K562 (cell line): ENCODE measurements at regions not wholly inside any gene's neighbourhood (a gene's known extent, or its start where the extent isn't known, plus 50 kb on each side); places are given as distances from the start of the nearest gene placed in this dataset.

Source experiments
- ATAC-seq: fragments of 200-7000 bp; cut with Tn5 transposase; 3 replicates; pipeline ENCODE4 v1.9.1; 2020; ENCODE audit warnings: moderate library complexity
- BruUV-seq: library from RNA; stranded (reverse); fragments of 400-500 nt; replicated peaks from 2 replicates; lab custom pipeline; 2021; lab: Mats Ljungman, UMichigan
- CTCF ChIA-PET: fragments of 300-600 bp; formaldehyde crosslinking; extraction: SDS; loops from one replicate; lab custom pipeline; 2021; ENCODE audit warnings: low intra/inter-chr PET ratio; lab: Yijun Ruan, JAX
- POLR2A ChIA-PET: fragments of 300-600, 350-650 bp; sonication (Branson Sonifier 250); formaldehyde crosslinking; extraction: SDS; loops from one replicate; lab custom pipeline; 2021; ENCODE audit warnings: antibody characterized with exemption, inconsistent platforms; lab: Yijun Ruan, JAX
- DNase-seq, 4 experiments: peaks; one replicate each; pipeline versions ENCODE4 v3.0.0 to v3.0.0-alpha.2; 2011 to 2018; ENCODE audit warnings: low spot score in 3 of 4, mixed read lengths in 3 of 4; ENCODE audit errors: extremely low read depth in 1 of 4
- FAIRE-seq: peaks from 2 replicates; lab custom pipeline; 2011; peaks lifted over from hg19 to GRCh38; lab: Jason Lieb, UNC
- H2AFZ ChIP-seq: 2 replicates; pipeline ENCODE4 v1.6.0; 2011; ENCODE audit warnings: low read depth, low read length, control low read depth, inconsistent platforms
- H3K27ac ChIP-seq: fragments of 200-600 bp; 3 replicates; pipeline ENCODE4 v1.8.0; 2011; ENCODE audit warnings: low read depth, mild to moderate bottlenecking, control low read depth, inconsistent platforms, low read length, moderate library complexity, mixed read lengths; ENCODE audit errors: extremely low read depth
- H3K27me3 ChIP-seq, 2 experiments: fragments of 300-600 bp in 1 of 2; 2 replicates in 1 of 2; 3 replicates in 1 of 2; pipeline versions ENCODE4 v1.6.0 to v1.8.0; 2011; ENCODE audit warnings: inconsistent platforms in 2 of 2, low read length in 2 of 2, mild to moderate bottlenecking in 1 of 2, mixed read lengths in 1 of 2, moderate library complexity in 1 of 2; ENCODE audit not compliant: control insufficient read depth in 2 of 2, insufficient read depth in 2 of 2
- H3K36me3 ChIP-seq: fragments of 300-600 bp; 3 replicates; pipeline ENCODE4 v1.8.0; 2011; ENCODE audit warnings: mild to moderate bottlenecking, low read length, inconsistent platforms; ENCODE audit not compliant: control insufficient read depth, insufficient read depth
- H3K4me1 ChIP-seq, 2 experiments: fragments of 200-600 bp in 1 of 2; replicated peaks in 1 of 2; 2 replicates in 1 of 2; 3 replicates in 1 of 2; pipeline versions ENCODE4 v1.5.1 to v1.8.0; 2011; ENCODE audit warnings: inconsistent platforms in 2 of 2, low read length in 2 of 2, mild to moderate bottlenecking in 1 of 2, mixed read lengths in 1 of 2, moderate library complexity in 1 of 2; ENCODE audit not compliant: control insufficient read depth in 2 of 2, insufficient read depth in 2 of 2
- H3K4me2 ChIP-seq: 2 replicates; pipeline ENCODE4 v1.6.1; 2011; ENCODE audit warnings: low read length, control low read depth, inconsistent platforms, mixed read lengths; ENCODE audit not compliant: insufficient read depth
- H3K4me3 ChIP-seq: fragments of 200-600 bp; sonication (generic), shearing (Covaris generic); 2 replicates; pipeline ENCODE4 v1.5.1; 2016; ENCODE audit warnings: control low read depth, inconsistent platforms
- H3K79me2 ChIP-seq: fragments of 200-600 bp; 3 replicates; pipeline ENCODE4 v1.8.0; 2011; ENCODE audit warnings: low read length, inconsistent platforms; ENCODE audit not compliant: control insufficient read depth, insufficient read depth
- H3K9ac ChIP-seq, 2 experiments: 2 replicates each; pipeline versions ENCODE4 v1.6.0 to v1.6.1; 2011; ENCODE audit warnings: low read depth in 2 of 2, low read length in 2 of 2, control low read depth in 1 of 2, inconsistent platforms in 1 of 2, mild to moderate bottlenecking in 1 of 2, mixed read lengths in 1 of 2; ENCODE audit not compliant: insufficient read depth in 1 of 2
- H3K9me1 ChIP-seq: one replicate; pipeline ENCODE4 v1.6.0; 2011; ENCODE audit warnings: inconsistent platforms, mild to moderate bottlenecking, low read length, moderate library complexity; ENCODE audit not compliant: control insufficient read depth, insufficient read depth
- H3K9me3 ChIP-seq: replicated peaks from 2 replicates; pipeline ENCODE4 v1.5.1; 2011; ENCODE audit warnings: low read depth, low read length, inconsistent platforms; ENCODE audit not compliant: control insufficient read depth, insufficient read depth
- H4K20me1 ChIP-seq: replicated peaks from 2 replicates; pipeline ENCODE4 v1.6.1; 2011; ENCODE audit warnings: low read length, inconsistent platforms, mixed read lengths; ENCODE audit not compliant: control insufficient read depth, insufficient read depth
- AFF1 ChIP-seq, 2 experiments: fragments of 450-650 bp; IDR thresholded peaks; 2 replicates each; pipeline ENCODE4 v1.6.1; 2018; ENCODE audit warnings: mild to moderate bottlenecking in 2 of 2, low read depth in 1 of 2; ENCODE audit not compliant: partially characterized antibody in 2 of 2
- BACH1 ChIP-seq: fragments of 200-800 bp; sonication (Bioruptor generic); IDR thresholded peaks from 2 replicates; pipeline ENCODE4 v1.6.1; 2016; ENCODE audit warnings: missing genetic modification characterization, missing compliant biosample characterization
- CAMTA2 ChIP-seq: fragments of 250-450 bp; sonication (Bioruptor Pico); conservative IDR thresholded peaks from 2 replicates; pipeline ENCODE4 v1.5.1; 2022
- HNRNPL ChIP-seq: fragments of 200-400 bp; formaldehyde crosslinking; IDR thresholded peaks from 2 replicates; pipeline ENCODE4 v1.6.1; 2017; ENCODE audit warnings: low read depth, mild to moderate bottlenecking, low read length
- HOMEZ ChIP-seq: fragments of 250-450 bp; sonication (Bioruptor Pico); IDR thresholded peaks from 2 replicates; pipeline ENCODE4 v1.4.0; 2020; ENCODE audit warnings: mild to moderate bottlenecking, moderate library complexity
- KLF16 ChIP-seq: IDR thresholded peaks from 2 replicates; pipeline ENCODE4 v1.6.1; 2016; ENCODE audit warnings: antibody characterized with exemption
- MAFK ChIP-seq: IDR thresholded peaks from 2 replicates; pipeline ENCODE4 v1.6.1; 2011; ENCODE audit warnings: low read length, improper control_type of control experiment
- MTA3 ChIP-seq: fragments of 450-650 bp; formaldehyde crosslinking; IDR thresholded peaks from 2 replicates; pipeline ENCODE4 v1.6.1; 2017; ENCODE audit warnings: mild to moderate bottlenecking, borderline replicate concordance
- POLR2B ChIP-seq: fragments of 450-650 bp; IDR thresholded peaks from 2 replicates; pipeline ENCODE4 v1.6.1; 2018; ENCODE audit warnings: low read depth; ENCODE audit not compliant: partially characterized antibody
- SNRNP70 ChIP-seq: fragments of 200-400 bp; formaldehyde crosslinking; optimal IDR thresholded peaks from 2 replicates; pipeline ENCODE3; 2017; ENCODE audit warnings: low read depth, low read length
- ZC3H11A ChIP-seq: IDR thresholded peaks from 2 replicates; pipeline ENCODE4 v1.6.1; 2012; ENCODE audit warnings: low read depth, low read length, improper control_type of control experiment
- ZNF224 ChIP-seq: sonication (generic); formaldehyde crosslinking; IDR thresholded peaks from 2 replicates; pipeline ENCODE4 v1.8.0; 2022; ENCODE audit warnings: mild to moderate bottlenecking, missing genetic modification reagents
- ZNF436 ChIP-seq: fragments of 250-450, 450-650 bp; sonication (Bioruptor Pico); formaldehyde crosslinking; IDR thresholded peaks from 2 replicates; pipeline ENCODE4 v1.7.0; 2020; ENCODE audit warnings: mild to moderate bottlenecking
- in situ Hi-C: fragments of 300-500 bp; cut with MboI; formaldehyde crosslinking; loops from 4 replicates; pipeline ENCODE4 v1.15.0; 2018; ENCODE audit warnings: inconsistent platforms, mixed read lengths
- intact Hi-C: fragments of 100-400 bp; cut with micrococcal nuclease; formaldehyde crosslinking; loops from 2 replicates; pipeline ENCODE4 v1.14.2; 2022

GRCh38 chr9:71254592-71255277, 133.3 kb upstream of the TRPM3 start:
- in situ Hi-C loops, result loop anchor here (5.0 kb wide), 1 partner anchor 617 kb away; no protein-coding TSS in a partner anchor

More at GRCh38 chr9:71254592-71255277, 133.3 kb upstream of the TRPM3 start:
- H3K27me3 ChIP-seq, result no peaks in the 10 kb centered on the region
- H3K9ac ChIP-seq, result no peak overlapping the region
- no peak overlapping the region for H2AFZ ChIP-seq
- no TSS peak for BruUV-seq
- CTCF ChIA-PET, result no interaction called here
- no peak for DNase-seq
- intact Hi-C loops, result no loop called here
- no peak overlapping the region for H3K4me3 ChIP-seq
- no peaks in the 10 kb centered on the region for H3K36me3 ChIP-seq
- TF ChIP-seq KLF16 (no peak), BACH1 (no peak), HOMEZ (no peak), HNRNPL (no peak), ZC3H11A (no peak), MTA3 (no peak), ZNF224 (CRISPR knock-in tag) (no peak), CAMTA2 (CRISPR knock-in tag) (no peak), AFF1 (IDR thresholded peaks at IDR 0.05; ENCODE audit: low read depth in 1 of 2, partially characterized antibody in 2 of 2) (no peak), POLR2B (no peak), MAFK (no peak), SNRNP70 (no peak), ZNF436 (CRISPR knock-in tag) (no peak)
- TF ChIP-seq, all 486 proteins: peak for 0
- no peaks in the 10 kb centered on the region for H3K9me1 ChIP-seq
- POLR2A ChIA-PET, result no interaction called here
- no peaks in the 10 kb centered on the region for H3K4me1 ChIP-seq
- H3K27ac ChIP-seq, result no peak overlapping the region
- FAIRE-seq, result no peak
- no peaks in the 10 kb centered on the region for H4K20me1 ChIP-seq
- H3K9me3 ChIP-seq, result no peaks in the 10 kb centered on the region
- H3K4me2 ChIP-seq, result no peak overlapping the region
- H3K79me2 ChIP-seq, result no peaks in the 10 kb centered on the region
- no peak for ATAC-seq
